H1 (cell line): ENCODE measurements at regions not wholly inside any gene's neighbourhood (a gene's known extent, or its start where the extent isn't known, plus 50 kb on each side); places are given as distances from the start of the nearest gene placed in this dataset.

Source experiments
- CTCF ChIA-PET: fragments of 300-600 bp; sonication (Branson Sonifier 250); formaldehyde crosslinking; loops from one replicate; lab custom pipeline; 2021; ENCODE audit not compliant: partially characterized antibody; lab: Charles Lee
- POLR2A ChIA-PET: fragments of 300-600 bp; sonication (Branson Sonifier 250); formaldehyde crosslinking; loops from one replicate; lab custom pipeline; 2021; ENCODE audit warnings: inconsistent platforms; ENCODE audit not compliant: partially characterized antibody; lab: Charles Lee
- DNase-seq, 2 experiments: peaks; one replicate each; pipeline versions ENCODE4 v3.0.0 to v3.0.0-alpha.2; 2010 to 2022; ENCODE audit warnings: low spot score in 2 of 2, low read depth in 1 of 2, mixed read lengths in 1 of 2
- FAIRE-seq: peaks from 2 replicates; lab custom pipeline; 2011; peaks lifted over from hg19 to GRCh38; lab: Jason Lieb, UNC
- H2AFZ ChIP-seq: 2 replicates; pipeline ENCODE4 v1.8.1; 2012; ENCODE audit warnings: low read length, inconsistent platforms
- H2AK5ac ChIP-seq: 2 replicates; pipeline ENCODE4 v1.6.1; 2013; ENCODE audit warnings: low read depth, low read length
- H2BK120ac ChIP-seq: replicated peaks from 2 replicates; pipeline ENCODE3; 2013; ENCODE audit warnings: low read depth, low read length, inconsistent platforms
- H2BK12ac ChIP-seq: 2 replicates; pipeline ENCODE4 v1.6.1; 2013; ENCODE audit warnings: low read depth, low read length
- H2BK15ac ChIP-seq: 2 replicates; pipeline ENCODE4 v1.6.1; 2013; ENCODE audit warnings: low read length
- H2BK20ac ChIP-seq: 2 replicates; pipeline ENCODE4 v1.6.1; 2013; ENCODE audit warnings: low read length
- H2BK5ac ChIP-seq: 2 replicates; pipeline ENCODE4 v1.6.1; 2013; ENCODE audit warnings: low read depth, low read length
- H3K14ac ChIP-seq: 2 replicates; pipeline ENCODE4 v1.6.1; 2013; ENCODE audit warnings: inconsistent platforms; ENCODE audit not compliant: insufficient read length
- H3K18ac ChIP-seq: 2 replicates; pipeline ENCODE4 v1.6.1; 2013; ENCODE audit warnings: low read length; ENCODE audit errors: extremely low read depth
- H3K23ac ChIP-seq: 2 replicates; pipeline ENCODE4 v1.6.1; 2013; ENCODE audit warnings: inconsistent platforms; ENCODE audit not compliant: insufficient read length
- H3K23me2 ChIP-seq: 2 replicates; pipeline ENCODE4 v1.6.1; 2013; ENCODE audit warnings: low read depth, low read length
- H3K27ac ChIP-seq: 2 replicates; pipeline ENCODE4 v1.6.1; 2011; ENCODE audit warnings: low read depth, low read length, inconsistent platforms
- H3K27me3 ChIP-seq, 4 experiments: replicated peaks in 1 of 4; 1 replicate in 1 of 4; 2 replicates in 3 of 4; pipeline versions ENCODE4 v1.6.1 to v1.8.1; 2011 to 2013; ENCODE audit warnings: low read length in 3 of 4, mild to moderate bottlenecking in 3 of 4, inconsistent platforms in 2 of 4, mixed read lengths in 2 of 4, moderate library complexity in 1 of 4; ENCODE audit not compliant: control insufficient read depth in 3 of 4, insufficient read depth in 3 of 4; ENCODE audit errors: extremely low read depth in 1 of 4
- H3K36me3 ChIP-seq, 4 experiments: 2 replicates each; pipeline versions ENCODE4 v1.6.1 to v1.8.1; 2011 to 2013; ENCODE audit warnings: mild to moderate bottlenecking in 4 of 4, low read length in 3 of 4, moderate library complexity in 2 of 4, control low read depth in 1 of 4, inconsistent platforms in 1 of 4; ENCODE audit not compliant: insufficient read depth in 4 of 4, control insufficient read depth in 2 of 4
- H3K4ac ChIP-seq: replicated peaks from 2 replicates; pipeline ENCODE3; 2013; ENCODE audit warnings: low read length, low read depth, mixed read lengths, inconsistent platforms; ENCODE audit not compliant: insufficient read length
- H3K4me1 ChIP-seq, 4 experiments: replicated peaks in 1 of 4; 1 replicate in 1 of 4; 2 replicates in 3 of 4; pipeline versions ENCODE4 v1.6.1 to v1.8.1; 2011 to 2013; ENCODE audit warnings: low read length in 3 of 4, inconsistent platforms in 2 of 4, mixed read lengths in 1 of 4; ENCODE audit not compliant: insufficient read depth in 4 of 4, control insufficient read depth in 3 of 4
- H3K4me2 ChIP-seq, 2 experiments: 2 replicates each; pipeline versions ENCODE4 v1.6.1 to v1.8.1; 2011 to 2013; ENCODE audit warnings: low read depth in 2 of 2, low read length in 2 of 2, control low read depth in 1 of 2, inconsistent platforms in 1 of 2, mild to moderate bottlenecking in 1 of 2; ENCODE audit not compliant: insufficient read depth in 1 of 2
- H3K4me3 ChIP-seq, 4 experiments: fragments of 200-600, 300-600 bp in 1 of 4; sonication (generic), shearing (Covaris generic), sonication (Bioruptor Twin) in 1 of 4; 2 replicates each; pipeline versions ENCODE4 v1.5.1 to v1.8.1; 2011 to 2016; ENCODE audit warnings: low read length in 4 of 4, low read depth in 3 of 4, control low read depth in 2 of 4, inconsistent platforms in 2 of 4, mild to moderate bottlenecking in 2 of 4, mixed read lengths in 1 of 4, moderate library complexity in 1 of 4; ENCODE audit not compliant: insufficient read depth in 2 of 4; ENCODE audit errors: extremely low read depth in 1 of 4
- H3K56ac ChIP-seq: replicated peaks from 2 replicates; pipeline ENCODE3; 2013; ENCODE audit warnings: low read depth, mild to moderate bottlenecking, mixed read lengths, low read length, inconsistent platforms; ENCODE audit not compliant: insufficient read length
- H3K79me1 ChIP-seq: 2 replicates; pipeline ENCODE4 v1.6.1; 2013; ENCODE audit warnings: low read depth, low read length, control low read depth
- H3K79me2 ChIP-seq, 2 experiments: 2 replicates each; pipeline versions ENCODE4 v1.6.1 to v1.8.1; 2012 to 2013; ENCODE audit warnings: low read length in 2 of 2, mild to moderate bottlenecking in 2 of 2, inconsistent platforms in 1 of 2; ENCODE audit not compliant: insufficient read depth in 2 of 2, control insufficient read depth in 1 of 2
- H3K9ac ChIP-seq, 4 experiments: replicated peaks in 1 of 4; 1 replicate in 1 of 4; 2 replicates in 3 of 4; pipeline versions ENCODE4 v1.6.1 to v1.8.1; 2011 to 2013; ENCODE audit warnings: low read depth in 3 of 4, low read length in 3 of 4, control low read depth in 2 of 4, mild to moderate bottlenecking in 2 of 4, moderate library complexity in 2 of 4, inconsistent platforms in 1 of 4; ENCODE audit errors: extremely low read depth in 1 of 4
- H3K9me3 ChIP-seq, 2 experiments: 2 replicates each; pipeline versions ENCODE4 v1.6.1 to v1.8.1; 2012 to 2013; ENCODE audit warnings: mild to moderate bottlenecking in 2 of 2, moderate library complexity in 2 of 2, control low read depth in 1 of 2, inconsistent platforms in 1 of 2, low read depth in 1 of 2, low read length in 1 of 2, mixed read lengths in 1 of 2; ENCODE audit not compliant: insufficient read depth in 2 of 2
- H4K20me1 ChIP-seq, 2 experiments: replicated peaks in 1 of 2; 2 replicates each; pipeline versions ENCODE3 to v1.8.1; 2011 to 2013; ENCODE audit warnings: inconsistent platforms in 2 of 2, low read length in 2 of 2, mild to moderate bottlenecking in 1 of 2; ENCODE audit not compliant: insufficient read depth in 2 of 2, control insufficient read depth in 1 of 2
- H4K5ac ChIP-seq: 2 replicates; pipeline ENCODE4 v1.6.1; 2013; ENCODE audit warnings: low read length, low read depth, mixed read lengths, inconsistent platforms; ENCODE audit not compliant: insufficient read length
- H4K8ac ChIP-seq: 2 replicates; pipeline ENCODE4 v1.8.0; 2013; ENCODE audit warnings: mild to moderate bottlenecking, moderate library complexity, low read length, inconsistent platforms; ENCODE audit not compliant: insufficient read depth; ENCODE audit errors: extremely low read depth
- H4K91ac ChIP-seq: replicated peaks from 2 replicates; pipeline ENCODE3; 2013; ENCODE audit warnings: low read length, mixed read lengths, inconsistent platforms; ENCODE audit not compliant: insufficient read length
- BRCA1 ChIP-seq: IDR thresholded peaks from 2 replicates; pipeline ENCODE4 v1.6.1; 2012; ENCODE audit warnings: low read depth, low read length, improper control_type of control experiment
- CBX5 ChIP-seq: fragments of 300-800, 300-1000 bp; sonication (generic); IDR thresholded peaks from 2 replicates; pipeline ENCODE4 v1.7.1; 2016; ENCODE audit warnings: antibody characterized with exemption, low read length, low read depth
- CBX8 ChIP-seq: fragments of 300-800, 300-1000 bp; sonication (generic); IDR thresholded peaks from 2 replicates; pipeline ENCODE4 v1.7.1; 2016; ENCODE audit warnings: low read depth, low read length, borderline replicate concordance
- NANOG ChIP-seq: IDR thresholded peaks from 2 replicates; pipeline ENCODE4 v1.6.1; 2011; ENCODE audit warnings: low read length, low read depth, mild to moderate bottlenecking, inconsistent platforms; ENCODE audit not compliant: insufficient read depth, poor library complexity, severe bottlenecking
- RBBP5 ChIP-seq: IDR thresholded peaks from 2 replicates; pipeline ENCODE4 v1.7.1; 2012; ENCODE audit warnings: low read depth, mild to moderate bottlenecking, inconsistent platforms, low read length, moderate library complexity, borderline replicate concordance
- TEAD4 ChIP-seq: IDR thresholded peaks from 2 replicates; pipeline ENCODE4 v1.6.1; 2012; ENCODE audit warnings: low read depth, low read length, inconsistent platforms, mixed read lengths
- WGBS, 2 experiments: shearing (Covaris generic) in 1 of 2; methylation state at CpG; one replicate each; pipeline versions ENCODE4 v1.1.6 to v1.1.7; 2013 to 2015; ENCODE audit warnings: low lambda C conversion rate in 2 of 2, mixed read lengths in 2 of 2, inconsistent platforms in 1 of 2, low coverage in 1 of 2, missing lambda C conversion rate in 1 of 2; ENCODE audit not compliant: insufficient replicate concordance in 2 of 2, insufficient coverage in 1 of 2, insufficient read length in 1 of 2; ENCODE audit errors: extremely low coverage in 1 of 2, missing lambda C conversion rate in 1 of 2; 5-methylcytosine and 5-hydroxymethylcytosine counted together
- TF ChIP-seq, protein P1 (sequence below): IDR thresholded peaks from 2 replicates; pipeline ENCODE4 v1.6.1; 2012; ENCODE audit warnings: inconsistent platforms

DNA sequence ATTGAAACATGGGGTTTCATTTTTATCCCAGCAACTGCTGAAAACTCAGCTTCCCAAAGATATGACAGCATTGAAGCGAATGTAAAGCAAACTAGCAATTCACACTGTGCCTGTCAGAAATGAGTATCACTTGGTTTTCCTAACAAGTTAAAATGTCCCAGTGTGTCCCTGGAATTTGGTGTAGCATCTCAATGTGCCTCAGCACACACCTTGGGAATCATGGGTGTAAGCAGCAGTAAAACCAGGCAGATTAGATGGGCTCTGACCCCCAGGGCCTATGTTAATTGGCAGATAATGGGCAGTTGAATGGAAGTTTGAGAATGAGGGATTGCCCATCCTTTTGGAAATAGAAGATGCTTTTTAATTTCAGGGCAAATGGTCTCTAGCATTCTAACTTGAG is 784.9 kb upstream of the LRRC4C start:
- H2BK20ac ChIP-seq = no peak overlapping the region
- H3K23me2 ChIP-seq = no peaks in the 10 kb centered on the region
- no peaks in the 10 kb centered on the region for H4K20me1 ChIP-seq
- no peak overlapping the region for H3K23ac ChIP-seq
- no peak overlapping the region for H2BK15ac ChIP-seq
- H3K9me3 ChIP-seq = no peaks in the 10 kb centered on the region
- H3K9ac ChIP-seq = no peak overlapping the region
- H3K4me3 ChIP-seq = no peak overlapping the region
- ChIA-PET CTCF (no interaction called here), POLR2A (no interaction called here)
- DNase-seq (no peak), FAIRE-seq (no peak)
- no peak overlapping the region for H2AFZ ChIP-seq
- H3K36me3 ChIP-seq = no peaks in the 10 kb centered on the region
- H3K79me1 ChIP-seq = no peaks in the 10 kb centered on the region
- H3K4me2 ChIP-seq = no peak overlapping the region
- H3K27ac ChIP-seq = no peak overlapping the region
- H3K4ac ChIP-seq = no peak overlapping the region
- no peak overlapping the region for H3K14ac ChIP-seq
- H2AK5ac ChIP-seq = no peak overlapping the region
- TF ChIP-seq NANOG (no peak), TEAD4 (peak; percentile 53; the same call in 1 of the 2 replicates), RBBP5 (no peak), CBX5 (no peak), BRCA1 (no peak), CBX8 (no peak)
- TF ChIP-seq, protein P1, sequence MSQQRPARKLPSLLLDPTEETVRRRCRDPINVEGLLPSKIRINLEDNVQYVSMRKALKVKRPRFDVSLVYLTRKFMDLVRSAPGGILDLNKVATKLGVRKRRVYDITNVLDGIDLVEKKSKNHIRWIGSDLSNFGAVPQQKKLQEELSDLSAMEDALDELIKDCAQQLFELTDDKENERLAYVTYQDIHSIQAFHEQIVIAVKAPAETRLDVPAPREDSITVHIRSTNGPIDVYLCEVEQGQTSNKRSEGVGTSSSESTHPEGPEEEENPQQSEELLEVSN = no peak
- 100% methylated on average over 1 of the region's 1 CpG; no CpG with 5 or more reads in 1 of the 2 experiments for WGBS, 2 experiments
- no peak overlapping the region for H4K91ac ChIP-seq
- H3K79me2 ChIP-seq = no peaks in the 10 kb centered on the region
- H4K8ac ChIP-seq = no peak overlapping the region
- H3K56ac ChIP-seq = no peak overlapping the region
- no peak overlapping the region for H4K5ac ChIP-seq
- H2BK5ac ChIP-seq = no peak overlapping the region
- H3K27me3 ChIP-seq = no peaks in the 10 kb centered on the region
- H3K18ac ChIP-seq = no peak overlapping the region
- no peak overlapping the region for H2BK12ac ChIP-seq
- peaks cover 2 to 4% (median 2%) of the 10 kb centered on the region in 4 experiments; a peak in 2 of 7 replicates for H3K4me1 ChIP-seq
- no peak overlapping the region for H2BK120ac ChIP-seq
